Gastroesophageal sphincter (tissue), 4 donors: ENCODE measurements at regions not wholly inside any gene's neighbourhood (a gene's known extent, or its start where the extent isn't known, plus 50 kb on each side); places are given as distances from the start of the nearest gene placed in this dataset.

Experiments
- ATAC-seq: fragments of 150-250 bp; one replicate; pipeline ENCODE4 v1.9.1; 2016; ENCODE audit warnings: mild to moderate bottlenecking, moderate library complexity
- H3K27ac ChIP-seq, 4 donors: fragments of 200-600 bp; sonication (generic) in 3 of 4; 1 replicate in 3 of 4; 2 replicates in 1 of 4; pipeline ENCODE4 v1.5.1; 2016 to 2019
- H3K27me3 ChIP-seq: fragments of 200-600 bp; sonication (generic); one replicate; pipeline ENCODE4 v1.5.1; 2019
- H3K36me3 ChIP-seq, 2 donors: fragments of 200-600 bp; sonication (generic); one replicate each; pipeline ENCODE4 v1.5.1; 2019; ENCODE audit warnings: control low read depth in 1 of 2
- H3K4me1 ChIP-seq, 3 donors: fragments of 200-600 bp; sonication (generic); 1 replicate in 2 of 3; 2 replicates in 1 of 3; pipeline ENCODE4 v1.5.1; 2016 to 2019; ENCODE audit warnings: control low read depth in 2 of 3
- H3K4me3 ChIP-seq, 2 donors: fragments of 200-600 bp; sonication (generic); one replicate each; pipeline ENCODE4 v1.5.1; 2019; ENCODE audit warnings: mild to moderate bottlenecking in 1 of 2, moderate library complexity in 1 of 2
- H3K9me3 ChIP-seq, 3 donors: fragments of 200-600 bp; sonication (generic); one replicate each; pipeline ENCODE4 v1.5.1; 2017 to 2019; ENCODE audit warnings: control low read depth in 2 of 3
- CTCF ChIP-seq, 4 experiments: fragments of 200-600 bp in 2 of 4; fragments of 450-650 bp in 2 of 4; sonication (generic) in 1 of 4; IDR thresholded peaks; one replicate each; pipeline ENCODE4 v1.5.1; 2017 to 2019; ENCODE audit warnings: antibody characterized with exemption in 4 of 4, mild to moderate bottlenecking in 2 of 4, moderate library complexity in 2 of 4
- EP300 ChIP-seq: sonication (generic); formaldehyde crosslinking; IDR thresholded peaks from one replicate; pipeline ENCODE4 v1.6.1; 2017; ENCODE audit warnings: antibody characterized with exemption, mild to moderate bottlenecking
- POLR2A ChIP-seq, 2 donors: fragments of 450-650 bp; IDR thresholded peaks; one replicate each; pipeline ENCODE4 v1.6.1; 2017; ENCODE audit warnings: antibody characterized with exemption in 2 of 2, mild to moderate bottlenecking in 2 of 2, moderate library complexity in 1 of 2
- POLR2AphosphoS5 ChIP-seq: sonication (generic); formaldehyde crosslinking; IDR thresholded peaks from one replicate; pipeline ENCODE4 v1.6.1; 2017; ENCODE audit warnings: antibody characterized with exemption
- WGBS, 2 donors: methylation state at CpG; one replicate each; pipeline ENCODE4 v1.1.5; 2018; ENCODE audit warnings: low coverage in 1 of 2; 5-methylcytosine and 5-hydroxymethylcytosine counted together

- Histone ChIP-seq H3K36me3 (no peaks in the 10 kb centered on the region), H3K9me3 (no peaks in the 10 kb centered on the region), H3K27me3 (no peaks in the 10 kb centered on the region), H3K4me1 (no peaks in the 10 kb centered on the region), H3K4me3 (no peak overlapping the region), H3K27ac (no peak overlapping the region)
- no peak for TF ChIP-seq POLR2AphosphoS5
- TF ChIP-seq POLR2A (IDR thresholded peaks at IDR 0.05), result no peak
- TF ChIP-seq CTCF (IDR thresholded peaks at IDR 0.05), result no peak
- TF ChIP-seq EP300, result no peak
- WGBS, 2 donors, result 100% methylated on average over 2 to 4 of the region's 5 CpGs
- ATAC-seq, result no peak
Observed at GRCh38 chr9:73095425-73095824, 56.2 kb upstream of the ANXA1 start.

DNA sequence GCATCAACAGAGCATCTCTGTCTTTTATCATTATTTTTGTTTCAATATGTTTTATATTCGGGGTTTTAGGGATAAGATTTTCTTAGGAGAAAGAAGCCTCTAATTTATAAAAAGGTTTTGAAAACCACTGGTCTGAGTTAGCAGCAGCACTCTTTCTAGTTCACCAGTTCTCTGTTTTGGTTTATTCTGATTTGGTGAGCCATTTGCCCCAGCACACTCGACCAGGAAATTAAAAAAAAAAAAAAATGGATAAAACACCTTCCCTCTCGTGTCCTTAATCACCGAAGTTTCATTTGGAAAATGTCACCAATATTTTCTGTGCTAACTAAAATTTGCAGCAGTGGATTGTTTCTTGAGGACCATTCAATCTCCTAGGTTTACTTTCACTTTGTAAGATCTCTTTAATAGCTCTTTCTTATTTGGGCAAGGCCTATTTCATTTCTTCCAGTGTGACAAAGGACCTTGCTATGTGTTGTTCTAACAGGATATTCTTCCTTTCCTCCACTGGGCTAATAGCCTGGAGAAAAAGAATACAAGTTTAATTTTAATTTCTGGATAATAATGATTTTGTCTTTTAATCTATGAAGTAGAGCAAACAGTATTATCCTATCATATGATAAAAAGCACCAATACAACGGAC lies 57.8 kb upstream of the ANXA1 start:
- Histone ChIP-seq H3K4me1 (no peaks in the 10 kb centered on the region), H3K36me3 (no peaks in the 10 kb centered on the region), H3K27ac (peak overlapping the region in 2 of 4 donors; percentile 5 to 28), H3K9me3 (no peaks in the 10 kb centered on the region), H3K4me3 (peak overlapping the region; percentile 2 to 18), H3K27me3 (no peaks in the 10 kb centered on the region)
- no peak for TF ChIP-seq CTCF (IDR thresholded peaks at IDR 0.05)
- TF ChIP-seq EP300, result no peak
- no peak for TF ChIP-seq POLR2A (IDR thresholded peaks at IDR 0.05)
- no peak for TF ChIP-seq POLR2AphosphoS5
- WGBS, 2 donors, result 34 to 65% methylated on average over 5 of the region's 5 CpGs
- no peak for ATAC-seq

DNA sequence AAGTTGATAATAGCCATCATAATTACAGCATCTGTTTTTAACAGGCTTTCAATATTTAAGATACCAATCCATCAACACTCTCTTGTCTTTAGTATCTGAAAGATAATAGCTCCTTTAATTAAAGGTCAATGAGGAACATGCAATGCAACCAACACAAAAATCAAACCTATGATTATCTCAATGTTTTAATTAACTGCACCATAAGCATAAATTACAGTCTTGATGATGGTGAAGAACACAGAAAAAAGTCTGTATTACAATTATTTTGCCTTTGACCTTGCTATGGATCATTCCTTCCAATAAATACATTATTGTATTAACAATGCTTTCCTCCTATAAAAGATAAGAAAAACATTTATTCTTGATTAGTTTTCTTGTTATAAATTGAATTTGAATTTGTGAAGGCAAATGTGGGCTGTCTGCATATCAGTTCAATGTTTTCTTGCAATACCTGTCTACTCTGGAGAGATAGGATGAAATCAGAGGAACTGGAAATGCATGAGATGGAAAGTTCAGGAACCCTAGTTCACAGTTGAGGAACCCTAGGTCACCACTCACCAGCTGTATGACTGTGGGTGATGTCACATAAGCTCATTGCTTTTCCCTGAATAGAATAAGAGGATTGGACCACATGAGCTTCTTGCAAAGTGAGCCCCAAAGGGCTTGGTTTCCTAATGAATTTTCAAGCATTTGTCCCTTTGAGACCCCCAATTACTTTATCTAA lies 58.5 kb upstream of the ANXA1 start:
- no peak for TF ChIP-seq EP300
- TF ChIP-seq POLR2AphosphoS5, result no peak
- no peak for TF ChIP-seq POLR2A (IDR thresholded peaks at IDR 0.05)
- TF ChIP-seq CTCF (IDR thresholded peaks at IDR 0.05), result no peak
- ATAC-seq, result no peak
- Histone ChIP-seq H3K4me1 (no peaks in the 10 kb centered on the region), H3K4me3 (no peak overlapping the region), H3K27me3 (no peaks in the 10 kb centered on the region), H3K27ac (peak overlapping the region in 2 of 4 donors; percentile 5 to 28), H3K9me3 (no peaks in the 10 kb centered on the region), H3K36me3 (no peaks in the 10 kb centered on the region)

- 74 to 85% methylated on average over 2 of the region's 2 CpGs for WGBS, 2 donors
- no peak overlapping the region for H3K4me3 ChIP-seq
- TF ChIP-seq POLR2AphosphoS5 (no peak), EP300 (no peak), CTCF (IDR thresholded peaks at IDR 0.05) (no peak), POLR2A (IDR thresholded peaks at IDR 0.05) (no peak)
- H3K36me3 ChIP-seq, result no peaks in the 10 kb centered on the region
- ATAC-seq, result no peak
- no peaks in the 10 kb centered on the region for H3K4me1 ChIP-seq
- no peak overlapping the region for H3K27ac ChIP-seq
- no peaks in the 10 kb centered on the region for H3K9me3 ChIP-seq
- no peaks in the 10 kb centered on the region for H3K27me3 ChIP-seq
Observed at GRCh38 chr9:73091909-73092308, 59.8 kb upstream of the ANXA1 start.

- H3K36me3 ChIP-seq, result no peaks in the 10 kb centered on the region
- H3K27me3 ChIP-seq, result no peaks in the 10 kb centered on the region
- no peaks in the 10 kb centered on the region for H3K9me3 ChIP-seq
- no peak for ATAC-seq
- H3K4me1 ChIP-seq, result no peaks in the 10 kb centered on the region
- H3K27ac ChIP-seq, result no peak overlapping the region
- 67 to 93% methylated on average over 3 of the region's 3 CpGs for WGBS, 2 donors
- TF ChIP-seq EP300 (no peak), POLR2AphosphoS5 (no peak), CTCF (IDR thresholded peaks at IDR 0.05) (no peak), POLR2A (IDR thresholded peaks at IDR 0.05) (no peak)
- no peak overlapping the region for H3K4me3 ChIP-seq
Observed at GRCh38 chr9:73090214-73090613, 61.5 kb upstream of the ANXA1 start.
